CD4-positive, alpha-beta T cell (primary cell): ENCODE measurements at regions not wholly inside any gene's neighbourhood (a gene's known extent, or its start where the extent isn't known, plus 50 kb on each side); places are given as distances from the start of the nearest gene placed in this dataset.

Source experiments
- ATAC-seq: fragments of 200-7000 bp; cut with Tn5 transposase; one replicate; pipeline ENCODE4 v1.10.0; 2022; ENCODE audit warnings: mild to moderate bottlenecking; ENCODE audit not compliant: poor library complexity
- CTCF ChIA-PET: fragments of 350-600 bp; sonication (Branson Sonifier 250); formaldehyde crosslinking; loops from one replicate; lab custom pipeline; 2021; ENCODE audit warnings: antibody characterized with exemption, inconsistent platforms; lab: Charles Lee
- POLR2A ChIA-PET: fragments of 350-600 bp; sonication (Branson Sonifier 250); formaldehyde crosslinking; loops from one replicate; lab custom pipeline; 2021; ENCODE audit warnings: antibody characterized with exemption, inconsistent platforms; lab: Charles Lee
- DNase-seq, 14 experiments: peaks; one replicate each; pipeline ENCODE4 v3.0.0-alpha.2; 2013 to 2020; ENCODE audit warnings: mixed read lengths in 2 of 14
- H3K27ac ChIP-seq, 2 donors: one replicate each; pipeline versions ENCODE4 v1.5.1 to v1.7.0; 2013; ENCODE audit warnings: low read length in 2 of 2, low read depth in 1 of 2, mild to moderate bottlenecking in 1 of 2
- H3K27me3 ChIP-seq, 2 experiments: 1 replicate in 1 of 2; 2 replicates in 1 of 2; pipeline versions ENCODE4 v1.6.1 to v1.7.0; 2013; ENCODE audit warnings: low read length in 2 of 2, control low read depth in 1 of 2, mild to moderate bottlenecking in 1 of 2, moderate library complexity in 1 of 2; ENCODE audit not compliant: insufficient read depth in 2 of 2, control insufficient read depth in 1 of 2
- H3K36me3 ChIP-seq: one replicate; pipeline ENCODE4 v1.6.1; 2013; ENCODE audit warnings: low read length, control low read depth; ENCODE audit not compliant: insufficient read depth
- H3K4me1 ChIP-seq: one replicate; pipeline ENCODE4 v1.6.1; 2013; ENCODE audit warnings: low read length, control low read depth; ENCODE audit not compliant: insufficient read depth
- H3K4me3 ChIP-seq: one replicate; pipeline ENCODE4 v1.5.1; 2013; ENCODE audit warnings: mild to moderate bottlenecking, low read length, moderate library complexity
- H3K9me3 ChIP-seq, 2 experiments: 1 replicate in 1 of 2; 2 replicates in 1 of 2; pipeline versions ENCODE4 v1.6.1 to v1.7.0; 2013; ENCODE audit warnings: low read length in 2 of 2, mild to moderate bottlenecking in 2 of 2, control low read depth in 1 of 2, moderate library complexity in 1 of 2; ENCODE audit not compliant: control insufficient read depth in 1 of 2, insufficient read depth in 1 of 2
- H3K27ac Mint-ChIP-seq: one replicate; pipeline ENCODE4 v1.8.0; 2020; ENCODE audit warnings: mixed read lengths
- H3K27me3 Mint-ChIP-seq: one replicate; pipeline ENCODE4 v1.8.0; 2021; ENCODE audit warnings: mixed read lengths
- H3K36me3 Mint-ChIP-seq: one replicate; pipeline ENCODE4 v1.8.0; 2021; ENCODE audit warnings: low read depth, mixed read lengths
- H3K4me1 Mint-ChIP-seq: one replicate; pipeline ENCODE4 v1.8.0; 2021; ENCODE audit warnings: low read depth, mixed read lengths
- H3K4me3 Mint-ChIP-seq: one replicate; pipeline ENCODE4 v1.8.0; 2020; ENCODE audit warnings: mild to moderate bottlenecking, mixed read lengths
- H3K9me3 Mint-ChIP-seq: one replicate; pipeline ENCODE4 v1.8.0; 2020; ENCODE audit warnings: mixed read lengths
- intact Hi-C, 2 experiments: fragments of 100-400 bp; cut with DNase I in 1 of 2; cut with micrococcal nuclease in 1 of 2; formaldehyde crosslinking; loops; one replicate each; pipeline versions ENCODE4 v1.15.1 to v1.9.0; 2023 to 2025; cut with DNase I, micrococcal nuclease
- TF ChIP-seq, protein P1 (sequence below): fragments of 200-600 bp; IDR thresholded peaks from one replicate; pipeline ENCODE4 v1.8.0; 2022; ENCODE audit warnings: antibody characterized with exemption, mild to moderate bottlenecking

DNA sequence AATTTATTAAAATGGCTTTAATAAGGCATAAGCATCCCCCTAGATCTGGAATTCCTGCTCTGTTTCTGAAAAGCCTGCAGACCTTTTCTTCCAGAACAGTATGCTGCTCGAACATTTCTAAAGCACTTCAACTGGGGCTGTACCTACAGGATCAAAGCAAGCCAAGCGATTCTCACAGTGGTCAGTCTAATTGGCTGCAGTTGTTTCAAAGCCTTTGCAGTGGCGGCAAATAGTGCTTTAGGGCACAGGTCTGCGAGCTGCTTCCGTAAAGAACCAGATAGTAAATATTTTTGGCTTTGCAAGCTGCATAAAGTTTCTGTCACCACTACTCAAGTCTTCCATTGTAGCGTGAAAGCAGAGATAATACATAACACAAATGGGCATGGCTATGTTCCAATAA is 88.9 kb upstream of the FBXL4 start:
- ChIA-PET POLR2A (no interaction called here), CTCF (no interaction called here)
- Mint-ChIP-seq H3K4me3 (no peak overlapping the region), H3K36me3 (no peaks in the 10 kb centered on the region), H3K4me1 (no peaks in the 10 kb centered on the region), H3K27ac (no peak overlapping the region), H3K27me3 (peaks cover 44% of the 10 kb centered on the region), H3K9me3 (no peaks in the 10 kb centered on the region)
- Histone ChIP-seq H3K27me3 (no peaks in the 10 kb centered on the region), H3K4me1 (no peaks in the 10 kb centered on the region), H3K27ac (no peak overlapping the region), H3K9me3 (peaks cover 0 to 3% of the 10 kb centered on the region in 2 experiments), H3K36me3 (no peaks in the 10 kb centered on the region), H3K4me3 (no peak overlapping the region)
- intact Hi-C loops, result no loop called here
- TF ChIP-seq, protein P1, sequence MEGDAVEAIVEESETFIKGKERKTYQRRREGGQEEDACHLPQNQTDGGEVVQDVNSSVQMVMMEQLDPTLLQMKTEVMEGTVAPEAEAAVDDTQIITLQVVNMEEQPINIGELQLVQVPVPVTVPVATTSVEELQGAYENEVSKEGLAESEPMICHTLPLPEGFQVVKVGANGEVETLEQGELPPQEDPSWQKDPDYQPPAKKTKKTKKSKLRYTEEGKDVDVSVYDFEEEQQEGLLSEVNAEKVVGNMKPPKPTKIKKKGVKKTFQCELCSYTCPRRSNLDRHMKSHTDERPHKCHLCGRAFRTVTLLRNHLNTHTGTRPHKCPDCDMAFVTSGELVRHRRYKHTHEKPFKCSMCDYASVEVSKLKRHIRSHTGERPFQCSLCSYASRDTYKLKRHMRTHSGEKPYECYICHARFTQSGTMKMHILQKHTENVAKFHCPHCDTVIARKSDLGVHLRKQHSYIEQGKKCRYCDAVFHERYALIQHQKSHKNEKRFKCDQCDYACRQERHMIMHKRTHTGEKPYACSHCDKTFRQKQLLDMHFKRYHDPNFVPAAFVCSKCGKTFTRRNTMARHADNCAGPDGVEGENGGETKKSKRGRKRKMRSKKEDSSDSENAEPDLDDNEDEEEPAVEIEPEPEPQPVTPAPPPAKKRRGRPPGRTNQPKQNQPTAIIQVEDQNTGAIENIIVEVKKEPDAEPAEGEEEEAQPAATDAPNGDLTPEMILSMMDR, result no peak
- ATAC-seq (no peak), DNase-seq (no peak)

DNA sequence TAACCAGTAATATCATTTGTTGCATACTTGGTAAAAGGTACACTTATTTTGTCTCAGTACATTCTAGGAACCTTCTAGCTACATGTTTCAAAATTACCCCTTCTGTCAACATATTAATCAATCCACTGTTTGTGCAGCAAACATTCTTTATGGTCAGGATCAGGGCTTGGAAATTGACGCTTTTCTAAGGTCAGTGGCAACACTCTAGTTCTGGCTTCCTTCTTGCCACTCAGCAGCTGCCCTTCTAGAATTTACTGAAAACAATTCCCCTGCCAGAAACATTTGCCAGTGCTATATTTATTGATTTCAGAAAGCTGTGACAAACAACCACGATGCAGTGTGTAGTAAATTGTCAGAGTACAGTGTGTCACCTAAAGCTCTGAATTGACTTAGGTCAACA is 84.7 kb upstream of the FBXL4 start:
- no peak overlapping the region for H3K27ac Mint-ChIP-seq
- ATAC-seq, result no peak
- CTCF ChIA-PET, result no interaction called here

DNA sequence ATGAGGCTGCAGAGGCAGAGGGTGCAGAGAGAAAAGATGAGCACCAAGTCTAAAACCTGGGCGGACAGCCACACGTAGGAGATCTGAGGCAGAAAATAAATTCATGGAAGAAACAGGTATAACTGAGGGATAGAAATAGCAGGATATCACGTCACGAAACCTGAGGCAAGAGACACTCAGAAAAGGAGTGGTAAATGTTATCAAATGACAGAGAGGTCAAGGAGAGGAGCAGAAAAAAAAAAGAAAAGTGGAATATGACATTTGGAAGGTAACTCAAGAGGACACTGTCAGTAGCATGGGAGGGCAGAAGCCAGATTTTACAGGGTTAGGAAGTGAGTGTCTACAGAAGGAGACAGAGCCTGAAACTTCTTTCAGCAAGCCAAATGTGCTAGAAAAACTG is 84.2 kb upstream of the FBXL4 start:
- no peak for DNase-seq
- H3K4me1 Mint-ChIP-seq, result no peaks in the 10 kb centered on the region
- ChIA-PET POLR2A (no interaction called here), CTCF (no interaction called here)
- peaks cover 7% of the 10 kb centered on the region for H3K9me3 Mint-ChIP-seq
- no peak overlapping the region for H3K27ac ChIP-seq
- TF ChIP-seq, protein P1, result no peak
- H3K4me3 ChIP-seq, result no peak overlapping the region
- peaks cover 25% of the 10 kb centered on the region for H3K27me3 Mint-ChIP-seq
- H3K36me3 Mint-ChIP-seq, result no peaks in the 10 kb centered on the region
- ATAC-seq, result no peak
- H3K9me3 ChIP-seq, result peaks cover 0 to 3% of the 10 kb centered on the region in 2 experiments
- intact Hi-C loops, result no loop called here
- peaks cover 0 to 3% of the 10 kb centered on the region in 2 experiments for H3K27me3 ChIP-seq
- H3K27ac Mint-ChIP-seq, result no peak overlapping the region
- no peak overlapping the region for H3K4me3 Mint-ChIP-seq
- no peaks in the 10 kb centered on the region for H3K4me1 ChIP-seq
- no peaks in the 10 kb centered on the region for H3K36me3 ChIP-seq

More for the DNA sequence above, 84.7 kb upstream of the FBXL4 start:
- Mint-ChIP-seq H3K27me3 (peaks cover 23% of the 10 kb centered on the region), H3K36me3 (no peaks in the 10 kb centered on the region), H3K4me1 (no peaks in the 10 kb centered on the region), H3K9me3 (peaks cover 3% of the 10 kb centered on the region), H3K4me3 (no peak overlapping the region)
- H3K9me3 ChIP-seq, result peaks cover 0 to 3% of the 10 kb centered on the region in 2 experiments
- no peaks in the 10 kb centered on the region for H3K36me3 ChIP-seq
- no peak overlapping the region for H3K27ac ChIP-seq
- no peaks in the 10 kb centered on the region for H3K4me1 ChIP-seq
- DNase-seq, result no peak
- TF ChIP-seq, protein P1, result no peak
- H3K27me3 ChIP-seq, result peaks cover 0 to 3% of the 10 kb centered on the region in 2 experiments
- POLR2A ChIA-PET, result no interaction called here
- intact Hi-C loops, result no loop called here
- no peak overlapping the region for H3K4me3 ChIP-seq
